ENCODE measurements at regions not wholly inside any gene's neighbourhood (a gene's known extent, or its start where the extent isn't known, plus 50 kb on each side); places are given as distances from the start of the nearest gene placed in this dataset.

DNA sequence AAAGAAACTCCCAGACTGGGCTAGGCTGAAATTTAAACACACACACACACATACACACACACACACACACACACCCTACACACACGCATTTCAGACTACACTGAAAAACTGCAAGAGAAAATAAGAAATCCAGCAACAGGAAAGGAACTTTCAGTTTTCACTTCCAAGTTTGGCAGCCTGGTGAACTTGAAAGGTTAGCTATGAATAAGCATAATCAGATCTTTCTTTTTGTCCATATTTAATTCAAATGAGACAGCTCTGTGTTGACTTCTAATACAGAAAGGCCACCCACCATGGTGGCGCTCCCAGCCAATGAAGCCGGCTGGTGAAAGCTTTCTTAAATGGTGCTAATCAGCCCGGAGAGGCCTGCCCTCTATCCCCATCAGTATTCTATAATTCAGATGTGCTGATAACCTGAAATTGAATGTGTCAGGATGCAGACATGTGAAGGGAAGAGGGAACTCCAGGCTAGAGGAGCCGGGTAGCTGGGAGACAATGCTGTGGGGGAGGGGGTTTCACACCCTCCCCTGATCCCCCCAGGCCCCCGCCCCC lies 108.3 kb upstream of the ZNF536 start:
- TF ChIP-seq, protein P1, sequence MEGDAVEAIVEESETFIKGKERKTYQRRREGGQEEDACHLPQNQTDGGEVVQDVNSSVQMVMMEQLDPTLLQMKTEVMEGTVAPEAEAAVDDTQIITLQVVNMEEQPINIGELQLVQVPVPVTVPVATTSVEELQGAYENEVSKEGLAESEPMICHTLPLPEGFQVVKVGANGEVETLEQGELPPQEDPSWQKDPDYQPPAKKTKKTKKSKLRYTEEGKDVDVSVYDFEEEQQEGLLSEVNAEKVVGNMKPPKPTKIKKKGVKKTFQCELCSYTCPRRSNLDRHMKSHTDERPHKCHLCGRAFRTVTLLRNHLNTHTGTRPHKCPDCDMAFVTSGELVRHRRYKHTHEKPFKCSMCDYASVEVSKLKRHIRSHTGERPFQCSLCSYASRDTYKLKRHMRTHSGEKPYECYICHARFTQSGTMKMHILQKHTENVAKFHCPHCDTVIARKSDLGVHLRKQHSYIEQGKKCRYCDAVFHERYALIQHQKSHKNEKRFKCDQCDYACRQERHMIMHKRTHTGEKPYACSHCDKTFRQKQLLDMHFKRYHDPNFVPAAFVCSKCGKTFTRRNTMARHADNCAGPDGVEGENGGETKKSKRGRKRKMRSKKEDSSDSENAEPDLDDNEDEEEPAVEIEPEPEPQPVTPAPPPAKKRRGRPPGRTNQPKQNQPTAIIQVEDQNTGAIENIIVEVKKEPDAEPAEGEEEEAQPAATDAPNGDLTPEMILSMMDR (conservative IDR thresholded peaks at IDR 0.05) = no peak
- no peak for TF ChIP-seq EZH2 (IDR thresholded peaks at IDR 0.05; ENCODE audit: low read depth)
